ENCODE measurements at regions not wholly inside any gene's neighbourhood (a gene's known extent, or its start where the extent isn't known, plus 50 kb on each side); places are given as distances from the start of the nearest gene placed in this dataset.

- H3K36me3 ChIP-seq (ENCODE audit: control insufficient read depth in 2 of 2, insufficient read depth in 2 of 2, low read length in 1 of 2): no peaks in the 10 kb centered on the region
- ChIA-PET SMC1A (ENCODE audit: uncharacterized antibody, unreplicated experiment) (no interaction called here), CTCF (interaction anchor here (1.5 kb wide), 1 partner anchor 16 kb away, joined by 3 read pairs; no protein-coding TSS in a partner anchor), POLR2A (no interaction called here), RAD21 (ENCODE audit: unreplicated experiment) (no interaction called here)
- in situ Hi-C loops (cut with MboI) (no loop called here), intact Hi-C loops (cut with micrococcal nuclease; ENCODE audit: unreplicated experiment) (no loop called here)
- DNase-seq (ENCODE audit: low read depth, low spot score) (no peak), ATAC-seq (no peak), FAIRE-seq (no peak)
- H3K27ac ChIP-seq (ENCODE audit: control insufficient read depth, insufficient read depth): no peak overlapping the region
- BruUV-seq (replicated peaks): no TSS peak
- H3K9ac ChIP-seq (ENCODE audit: control insufficient read depth, insufficient read depth, low read length): no peak overlapping the region
- H3K27me3 ChIP-seq (replicated peaks in 1 of 2; ENCODE audit: control insufficient read depth in 2 of 2, insufficient read depth in 2 of 2, low read length in 1 of 2): peaks cover 0 to 4% of the 10 kb centered on the region in 2 experiments; a peak in 2 of 4 replicates
- no peak overlapping the region for H3K4me3 ChIP-seq
- H4K20me1 ChIP-seq (ENCODE audit: control insufficient read depth, insufficient read depth): 0 out of 2 replicates have a peak, but pooled peaks cover 2% of the 10 kb centered on the region
- H3K79me2 ChIP-seq (ENCODE audit: control insufficient read depth, insufficient read depth, low read length): no peaks in the 10 kb centered on the region
- WGBS (ENCODE audit: insufficient coverage, insufficient replicate concordance, low lambda C conversion rate, missing lambda C conversion rate): 15% methylated on average over 10 of the region's 10 CpGs
- no peaks in the 10 kb centered on the region for H3K4me1 ChIP-seq (ENCODE audit: control insufficient read depth, insufficient read depth, low read length)
- H2AFZ ChIP-seq (ENCODE audit: control insufficient read depth, low read depth, low read length): no peak overlapping the region
- H3K9me3 ChIP-seq (replicated peaks; ENCODE audit: control insufficient read depth, insufficient read depth, low read length): no peaks in the 10 kb centered on the region
- TF ChIP-seq RFX5 (IDR thresholded peaks at IDR 0.05; ENCODE audit: low read depth, low read length) (no peak), IRF5 (IDR thresholded peaks at IDR 0.05; ENCODE audit: borderline replicate concordance) (no peak), EP300 (IDR thresholded peaks at IDR 0.05; ENCODE audit: borderline replicate concordance in 1 of 2, control insufficient read depth in 1 of 2, low read depth in 2 of 2, low read length in 2 of 2) (no peak), NFYB (IDR thresholded peaks at IDR 0.05; ENCODE audit: insufficient read depth, low read depth, low read length) (no peak), MTA2 (IDR thresholded peaks at IDR 0.05; ENCODE audit: low read depth) (no peak), SIN3A (IDR thresholded peaks at IDR 0.05; ENCODE audit: low read depth, low read length) (no peak), RBBP5 (conservative IDR thresholded peaks at IDR 0.05) (no peak), NBN (IDR thresholded peaks at IDR 0.05) (no peak)
- TF ChIP-seq, protein P1, sequence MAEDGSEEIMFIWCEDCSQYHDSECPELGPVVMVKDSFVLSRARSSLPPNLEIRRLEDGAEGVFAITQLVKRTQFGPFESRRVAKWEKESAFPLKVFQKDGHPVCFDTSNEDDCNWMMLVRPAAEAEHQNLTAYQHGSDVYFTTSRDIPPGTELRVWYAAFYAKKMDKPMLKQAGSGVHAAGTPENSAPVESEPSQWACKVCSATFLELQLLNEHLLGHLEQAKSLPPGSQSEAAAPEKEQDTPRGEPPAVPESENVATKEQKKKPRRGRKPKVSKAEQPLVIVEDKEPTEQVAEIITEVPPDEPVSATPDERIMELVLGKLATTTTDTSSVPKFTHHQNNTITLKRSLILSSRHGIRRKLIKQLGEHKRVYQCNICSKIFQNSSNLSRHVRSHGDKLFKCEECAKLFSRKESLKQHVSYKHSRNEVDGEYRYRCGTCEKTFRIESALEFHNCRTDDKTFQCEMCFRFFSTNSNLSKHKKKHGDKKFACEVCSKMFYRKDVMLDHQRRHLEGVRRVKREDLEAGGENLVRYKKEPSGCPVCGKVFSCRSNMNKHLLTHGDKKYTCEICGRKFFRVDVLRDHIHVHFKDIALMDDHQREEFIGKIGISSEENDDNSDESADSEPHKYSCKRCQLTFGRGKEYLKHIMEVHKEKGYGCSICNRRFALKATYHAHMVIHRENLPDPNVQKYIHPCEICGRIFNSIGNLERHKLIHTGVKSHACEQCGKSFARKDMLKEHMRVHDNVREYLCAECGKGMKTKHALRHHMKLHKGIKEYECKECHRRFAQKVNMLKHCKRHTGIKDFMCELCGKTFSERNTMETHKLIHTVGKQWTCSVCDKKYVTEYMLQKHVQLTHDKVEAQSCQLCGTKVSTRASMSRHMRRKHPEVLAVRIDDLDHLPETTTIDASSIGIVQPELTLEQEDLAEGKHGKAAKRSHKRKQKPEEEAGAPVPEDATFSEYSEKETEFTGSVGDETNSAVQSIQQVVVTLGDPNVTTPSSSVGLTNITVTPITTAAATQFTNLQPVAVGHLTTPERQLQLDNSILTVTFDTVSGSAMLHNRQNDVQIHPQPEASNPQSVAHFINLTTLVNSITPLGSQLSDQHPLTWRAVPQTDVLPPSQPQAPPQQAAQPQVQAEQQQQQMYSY (CRISPR knock-in tag; IDR thresholded peaks at IDR 0.05): no peak
- TF ChIP-seq, protein P2, sequence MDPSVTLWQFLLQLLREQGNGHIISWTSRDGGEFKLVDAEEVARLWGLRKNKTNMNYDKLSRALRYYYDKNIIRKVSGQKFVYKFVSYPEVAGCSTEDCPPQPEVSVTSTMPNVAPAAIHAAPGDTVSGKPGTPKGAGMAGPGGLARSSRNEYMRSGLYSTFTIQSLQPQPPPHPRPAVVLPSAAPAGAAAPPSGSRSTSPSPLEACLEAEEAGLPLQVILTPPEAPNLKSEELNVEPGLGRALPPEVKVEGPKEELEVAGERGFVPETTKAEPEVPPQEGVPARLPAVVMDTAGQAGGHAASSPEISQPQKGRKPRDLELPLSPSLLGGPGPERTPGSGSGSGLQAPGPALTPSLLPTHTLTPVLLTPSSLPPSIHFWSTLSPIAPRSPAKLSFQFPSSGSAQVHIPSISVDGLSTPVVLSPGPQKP (IDR thresholded peaks at IDR 0.05; ENCODE audit: low read depth, low read length): no peak
- TF ChIP-seq, protein P3, sequence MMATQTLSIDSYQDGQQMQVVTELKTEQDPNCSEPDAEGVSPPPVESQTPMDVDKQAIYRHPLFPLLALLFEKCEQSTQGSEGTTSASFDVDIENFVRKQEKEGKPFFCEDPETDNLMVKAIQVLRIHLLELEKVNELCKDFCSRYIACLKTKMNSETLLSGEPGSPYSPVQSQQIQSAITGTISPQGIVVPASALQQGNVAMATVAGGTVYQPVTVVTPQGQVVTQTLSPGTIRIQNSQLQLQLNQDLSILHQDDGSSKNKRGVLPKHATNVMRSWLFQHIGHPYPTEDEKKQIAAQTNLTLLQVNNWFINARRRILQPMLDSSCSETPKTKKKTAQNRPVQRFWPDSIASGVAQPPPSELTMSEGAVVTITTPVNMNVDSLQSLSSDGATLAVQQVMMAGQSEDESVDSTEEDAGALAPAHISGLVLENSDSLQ (IDR thresholded peaks at IDR 0.05): no peak
- H3K4me2 ChIP-seq (ENCODE audit: control insufficient read depth, insufficient read depth): no peak overlapping the region
Observed at GRCh38 chr2:120568089-120568974, 167.3 kb upstream of the GLI2 start.

All from GM12878 (cell line).